NCI-H446 (cell line): ENCODE measurements at regions not wholly inside any gene's neighbourhood (a gene's known extent, or its start where the extent isn't known, plus 50 kb on each side); places are given as distances from the start of the nearest gene placed in this dataset.

ENCODE experiments used
- DNase-seq, 2 experiments: peaks; one replicate each; lab custom pipeline; 2025; lab: John Stamatoyannopoulos, UW

DNA sequence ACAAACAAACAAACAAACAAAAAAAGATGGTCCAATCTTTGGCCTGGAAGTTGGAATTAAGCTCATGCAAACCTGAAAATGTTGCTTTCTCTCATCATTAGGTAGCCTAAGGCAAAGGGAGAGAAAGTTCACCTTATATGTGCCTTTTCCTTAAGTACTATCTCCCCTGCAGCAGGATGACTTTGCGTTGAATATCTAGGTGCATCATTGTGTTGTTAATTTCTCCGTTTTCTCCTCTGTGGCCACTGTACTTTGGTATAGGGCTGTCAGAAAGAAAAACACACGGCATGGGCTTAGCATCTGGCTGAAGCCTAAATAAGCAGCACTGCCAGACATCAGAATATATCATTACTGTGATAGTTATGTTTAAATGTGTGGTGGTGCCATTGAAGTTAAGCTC is 345.5 kb downstream of the BCAT1 start:
- no peak for DNase-seq

DNA sequence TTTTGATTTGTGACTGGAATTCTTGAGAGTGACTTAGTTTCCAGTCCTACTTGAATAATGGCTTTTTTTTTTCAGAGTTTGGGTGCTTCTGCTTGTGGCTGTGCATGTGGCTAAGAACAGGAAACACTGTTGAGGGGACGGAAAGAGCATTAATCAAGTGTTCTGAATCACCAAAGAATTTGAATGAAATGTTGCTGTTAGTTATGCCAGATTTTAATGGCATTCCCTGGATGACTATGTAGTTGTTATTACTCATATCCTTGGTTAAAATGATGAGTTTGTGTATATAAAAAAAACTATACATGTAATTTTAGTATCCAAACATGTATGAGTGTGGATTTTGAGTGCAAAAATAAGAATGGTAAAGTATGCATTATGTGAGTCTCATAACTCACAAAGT is 347.9 kb downstream of the BCAT1 start:
- DNase-seq = no peak

GRCh38 chr12:24600551-24600950 is 348.4 kb downstream of the BCAT1 start:
- DNase-seq = no peak

GRCh38 chr12:24599736-24600135 is 349.2 kb downstream of the BCAT1 start:
- DNase-seq = no peak

DNA sequence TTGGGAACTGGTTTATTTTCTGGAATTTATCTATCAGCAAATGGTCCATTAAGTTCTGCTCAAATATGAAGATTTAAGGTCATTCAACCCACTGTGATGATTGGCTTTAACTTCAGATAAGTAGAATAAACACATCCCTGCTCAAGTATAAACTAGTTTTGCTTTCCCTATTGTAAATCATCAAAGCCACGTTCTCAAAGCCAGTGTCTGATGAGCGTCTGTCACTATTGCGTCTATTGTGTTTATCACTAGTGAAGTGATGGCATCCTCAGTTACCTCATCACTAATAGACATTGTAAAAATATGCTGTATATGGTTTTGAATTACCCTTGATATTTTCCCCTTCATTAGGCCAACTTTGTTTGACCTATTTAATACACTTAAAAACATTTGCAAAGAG is 351.3 kb downstream of the BCAT1 start:
- no peak for DNase-seq

DNA sequence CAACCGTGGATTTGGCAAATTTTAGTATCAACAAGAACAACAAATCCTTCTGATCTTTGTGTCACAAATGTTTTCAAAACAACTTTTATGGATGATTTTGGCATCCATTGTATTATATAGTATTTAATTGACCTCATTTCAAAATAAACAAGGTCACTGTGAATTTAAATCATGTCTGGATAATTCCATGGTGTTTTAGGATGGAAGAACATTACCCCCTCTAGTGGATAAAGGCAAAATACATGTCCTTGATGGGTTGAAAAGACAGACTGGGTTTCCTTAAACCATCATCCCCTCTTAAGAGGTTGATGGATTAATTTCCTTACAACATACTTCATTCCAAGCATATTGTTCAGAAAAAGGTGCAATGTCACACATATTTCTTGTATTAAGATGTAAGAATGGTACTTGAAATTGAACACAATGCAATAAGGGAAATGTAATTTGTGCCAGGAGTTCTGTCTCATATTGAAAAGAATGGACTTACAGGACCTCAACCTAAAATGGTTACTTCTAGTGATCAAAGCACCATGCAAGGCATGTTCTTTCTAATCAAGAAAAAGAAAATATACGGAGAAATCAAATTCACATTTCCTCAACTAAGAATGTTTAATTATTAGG is 352.0 kb downstream of the BCAT1 start:
- DNase-seq = peak; percentile 44 to 58

GRCh38 chr12:24595652-24596235 is 353.2 kb downstream of the BCAT1 start:
- DNase-seq = no peak

DNA sequence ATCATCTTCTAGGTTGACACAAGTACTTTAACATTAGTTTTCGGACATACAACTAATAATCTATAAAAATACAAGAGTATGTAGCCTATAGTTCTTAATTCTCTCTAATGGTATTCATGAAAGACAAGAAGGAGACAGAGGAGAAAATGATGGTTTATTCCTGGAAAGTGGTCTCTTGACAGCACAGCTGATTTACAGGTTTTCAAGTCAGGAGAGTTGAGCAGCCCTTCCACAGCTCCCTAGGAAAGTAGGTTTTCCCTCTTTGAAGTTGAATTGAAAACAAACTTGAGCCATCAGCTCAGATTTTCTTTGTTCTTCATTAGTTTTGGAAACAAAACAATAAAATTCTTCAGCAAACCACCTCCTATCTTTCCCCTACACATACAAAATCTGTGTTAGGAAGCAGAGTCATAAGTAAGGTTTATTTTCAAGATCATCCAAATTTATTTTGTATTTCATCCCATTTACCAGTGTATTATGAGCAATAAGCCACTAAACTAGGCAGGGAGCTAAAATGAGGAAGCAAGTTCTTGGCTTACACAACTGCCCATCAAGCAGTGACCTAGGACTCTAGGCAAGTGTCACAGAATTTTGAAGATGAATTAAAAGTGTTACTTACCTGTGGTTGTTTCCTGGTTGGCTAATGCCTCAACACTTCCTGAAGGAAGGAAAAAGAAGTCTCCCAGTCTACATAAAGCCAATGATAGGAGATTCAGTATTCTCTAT is 357.0 kb downstream of the BCAT1 start:
- no peak for DNase-seq

- DNase-seq = no peak
Observed at GRCh38 chr12:24591079-24591626, 357.7 kb downstream of the BCAT1 start.

DNA sequence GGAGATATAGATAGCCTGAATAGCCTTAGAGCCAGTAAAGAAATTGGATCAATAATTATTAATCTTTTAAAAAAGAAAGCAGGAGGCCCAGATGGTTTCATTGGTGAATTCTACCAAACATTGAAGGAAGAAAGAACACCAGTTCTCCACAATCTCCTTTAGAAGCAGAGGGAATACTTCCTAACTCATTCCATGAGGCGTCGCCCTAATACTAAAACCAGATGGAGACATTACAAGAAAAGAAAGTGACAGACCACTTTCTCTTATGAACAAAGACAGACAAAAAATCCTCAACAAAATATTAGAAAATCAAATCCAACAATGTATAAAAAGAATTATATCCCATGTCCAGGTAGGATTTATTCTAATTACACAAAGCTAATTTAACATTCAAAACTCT is 362.6 kb downstream of the BCAT1 start:
- DNase-seq = no peak

- no peak for DNase-seq
Observed at GRCh38 chr12:24584032-24584675, 364.7 kb downstream of the BCAT1 start.

DNA sequence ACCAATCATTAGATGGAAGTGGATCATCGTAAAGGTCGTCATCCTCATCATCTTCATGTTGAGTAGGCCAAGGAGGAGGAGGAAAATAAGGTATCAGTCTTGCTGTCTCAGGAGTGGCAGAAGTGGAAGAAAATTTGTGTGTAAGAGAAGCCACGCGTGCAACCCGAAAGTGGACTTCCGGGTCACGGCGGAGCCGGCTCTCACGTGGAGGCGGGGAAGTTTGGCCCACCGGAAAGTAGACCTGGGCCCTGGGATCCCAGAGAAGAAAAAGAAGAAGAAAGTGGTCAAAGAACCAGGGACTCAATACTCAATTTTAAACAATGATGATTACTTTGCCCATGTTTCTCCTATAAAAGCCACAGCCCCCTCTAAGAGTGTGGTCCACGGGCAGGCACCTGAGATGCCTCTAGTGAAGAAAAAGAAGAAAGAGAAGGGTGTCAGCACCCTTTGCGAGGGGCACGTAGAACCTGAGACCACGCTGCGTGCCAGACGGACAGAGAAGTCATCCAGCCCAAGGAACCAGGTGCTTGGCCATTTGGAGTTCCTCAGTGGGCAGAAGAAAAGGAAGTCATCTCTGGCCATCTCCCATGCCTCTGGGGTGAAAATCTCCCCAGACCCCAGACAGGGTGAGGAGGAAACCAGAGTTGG is 365.8 kb downstream of the BCAT1 start:
- no peak for DNase-seq

GRCh38 chr12:24574538-24574937 is 374.4 kb downstream of the BCAT1 start:
- DNase-seq = no peak

DNA sequence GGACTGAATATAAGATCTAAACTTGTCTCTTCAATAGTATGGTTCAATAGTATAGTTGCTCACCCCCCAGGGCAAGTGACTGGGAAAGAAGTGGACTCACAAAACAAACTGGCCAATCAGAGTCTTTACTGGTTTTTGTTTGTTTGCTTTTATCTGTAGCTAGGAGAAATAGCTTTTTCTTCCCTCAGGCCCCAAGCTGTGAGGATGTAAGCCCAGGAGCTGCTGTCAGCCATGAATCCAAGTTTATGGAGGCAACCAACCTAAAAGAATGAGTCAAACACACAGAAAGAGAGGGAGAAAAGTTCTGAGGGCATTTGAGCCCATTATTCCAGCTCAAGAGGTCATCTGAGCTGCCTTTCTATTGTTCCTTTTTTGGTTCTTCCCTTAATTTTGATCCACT is 375.3 kb downstream of the BCAT1 start:
- DNase-seq = no peak

GRCh38 chr12:24565300-24565699 is 383.6 kb downstream of the BCAT1 start:
- DNase-seq = no peak

GRCh38 chr12:24562771-24563431 is 386.0 kb downstream of the BCAT1 start:
- no peak for DNase-seq

- DNase-seq = peak in 1 of 2 experiments; percentile 50
Observed at GRCh38 chr12:24561882-24562770, 386.8 kb downstream of the BCAT1 start.

GRCh38 chr12:24561411-24561871 is 387.5 kb downstream of the BCAT1 start:
- no peak for DNase-seq

DNA sequence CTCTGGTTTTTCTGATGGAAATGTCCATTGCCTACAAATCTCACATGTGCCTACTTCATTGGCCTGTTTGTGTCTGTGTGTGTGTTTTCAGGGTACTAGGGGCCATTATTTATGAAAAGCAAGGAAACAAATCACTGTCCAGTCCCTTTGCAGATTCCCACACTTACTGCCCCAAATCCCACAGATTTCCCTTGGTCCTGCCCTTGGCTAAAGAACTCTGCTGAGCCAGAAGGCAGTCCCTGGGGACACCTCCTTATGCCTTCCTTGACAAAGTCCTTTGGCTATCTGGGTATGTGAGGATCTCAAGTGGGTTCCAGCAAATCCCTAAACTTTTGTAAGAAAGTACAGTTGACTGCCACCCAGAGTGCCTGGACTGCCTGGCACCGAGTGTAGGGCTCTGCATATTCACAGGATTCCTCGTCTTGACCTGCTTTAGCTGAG is 388.1 kb downstream of the BCAT1 start:
- DNase-seq = no peak

DNA sequence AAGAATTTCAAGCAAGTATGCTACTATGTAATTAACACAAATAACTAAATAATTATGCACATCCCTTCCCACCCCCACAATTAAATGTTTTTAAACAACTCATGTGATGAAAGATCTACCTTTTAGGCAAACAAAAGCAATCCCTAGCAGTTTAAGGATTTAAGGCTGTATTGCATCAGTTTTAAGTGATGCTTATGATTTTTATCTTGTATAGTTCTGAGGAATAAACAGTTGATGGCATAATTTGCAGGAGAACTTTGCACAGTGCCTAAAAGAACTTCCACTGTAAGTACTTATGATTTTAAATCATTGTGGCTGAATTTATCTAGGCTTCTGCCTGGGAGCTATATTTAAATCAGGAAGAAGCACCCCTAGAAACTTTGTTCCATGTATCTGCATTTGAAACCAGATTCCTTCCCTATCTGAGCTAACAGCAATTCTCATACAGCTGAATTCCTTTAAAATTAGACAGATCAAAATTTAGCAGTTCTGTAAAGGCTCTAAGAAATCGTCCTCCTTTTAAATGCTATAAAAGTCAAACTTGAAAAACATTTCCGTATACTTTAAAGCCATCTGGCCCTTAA is 388.6 kb downstream of the BCAT1 start:
- no peak for DNase-seq
